Coronary artery (tissue), 2 donors: ENCODE measurements at regions not wholly inside any gene's neighbourhood (a gene's known extent, or its start where the extent isn't known, plus 50 kb on each side); places are given as distances from the start of the nearest gene placed in this dataset.

ENCODE experiments used
- DNase-seq: peaks from one replicate; pipeline ENCODE4 v3.0.0-alpha.2; 2017; ENCODE audit warnings: low spot score
- H3K27ac ChIP-seq, 2 donors: fragments of 200-600 bp; sonication (generic); one replicate each; pipeline ENCODE4 v1.5.1; 2016 to 2019
- H3K4me3 ChIP-seq: fragments of 200-600 bp; sonication (generic); 2 replicates; pipeline ENCODE4 v1.5.1; 2016; ENCODE audit warnings: mild to moderate bottlenecking, moderate library complexity
- CTCF ChIP-seq: fragments of 200-600 bp; sonication (generic); IDR thresholded peaks from one replicate; pipeline ENCODE4 v1.5.1; 2019; ENCODE audit warnings: antibody characterized with exemption

- H3K27ac ChIP-seq, result no peak overlapping the region
- H3K4me3 ChIP-seq, result no peak overlapping the region
- no peak for TF ChIP-seq CTCF
- no peak for DNase-seq
These were observed 1425.8 kb upstream of the C9orf72 start for GRCh38 chr9:28999057-28999456.

GRCh38 chr9:28999806-29000205 is 1426.5 kb upstream of the C9orf72 start:
- no peak for DNase-seq
- TF ChIP-seq CTCF, result no peak
- H3K4me3 ChIP-seq, result no peak overlapping the region
- no peak overlapping the region for H3K27ac ChIP-seq

- no peak for TF ChIP-seq CTCF
- DNase-seq, result no peak
- Histone ChIP-seq H3K4me3 (no peak overlapping the region), H3K27ac (no peak overlapping the region)
These were observed 1427.7 kb upstream of the C9orf72 start for GRCh38 chr9:29001006-29001405.

GRCh38 chr9:29004988-29005387 is 1431.7 kb upstream of the C9orf72 start:
- no peak for DNase-seq
- TF ChIP-seq CTCF, result no peak
- no peak overlapping the region for H3K4me3 ChIP-seq
- H3K27ac ChIP-seq, result no peak overlapping the region

- TF ChIP-seq CTCF, result no peak
- Histone ChIP-seq H3K27ac (no peak overlapping the region), H3K4me3 (no peak overlapping the region)
- no peak for DNase-seq
These were observed 1433.3 kb upstream of the C9orf72 start for GRCh38 chr9:29006628-29007027.

GRCh38 chr9:29012911-29013310 is 1439.6 kb upstream of the C9orf72 start:
- no peak for TF ChIP-seq CTCF
- DNase-seq, result no peak

GRCh38 chr9:29021632-29022031 is 1448.4 kb upstream of the C9orf72 start:
- no peak for DNase-seq
- TF ChIP-seq CTCF, result no peak
- H3K4me3 ChIP-seq, result no peak overlapping the region
- H3K27ac ChIP-seq, result no peak overlapping the region

More at GRCh38 chr9:29012911-29013310, 1439.6 kb upstream of the C9orf72 start:
- Histone ChIP-seq H3K27ac (no peak overlapping the region), H3K4me3 (no peak overlapping the region)
